Kidney (tissue), 13 donors: ENCODE measurements at regions not wholly inside any gene's neighbourhood (a gene's known extent, or its start where the extent isn't known, plus 50 kb on each side); places are given as distances from the start of the nearest gene placed in this dataset.
"Not testable (repeated sequence)": the region's sequence is repeated elsewhere in the genome, so short reads cannot be mapped to it uniquely, and the experiment has no call there.

Experiments
- DNase-seq, 5 donors: peaks; one replicate each; pipeline ENCODE4 v3.0.0-alpha.2; 2013 to 2020
- FAIRE-seq: peaks from 2 replicates; lab custom pipeline; 2012; peaks lifted over from hg19 to GRCh38; lab: Jason Lieb, UNC
- H3K27ac ChIP-seq, 2 donors: one replicate each; pipeline ENCODE4 v1.7.0; 2013; ENCODE audit warnings: low read depth in 2 of 2, low read length in 2 of 2, inconsistent platforms in 1 of 2
- H3K27me3 ChIP-seq: one replicate; pipeline ENCODE4 v1.7.1; 2013; ENCODE audit warnings: low read length, inconsistent platforms; ENCODE audit not compliant: control insufficient read depth, insufficient read depth
- H3K36me3 ChIP-seq, 3 donors: one replicate each; pipeline versions ENCODE4 v1.7.0 to v1.7.1; 2013; ENCODE audit warnings: low read length in 3 of 3, control low read depth in 1 of 3, inconsistent platforms in 1 of 3; ENCODE audit not compliant: insufficient read depth in 3 of 3, control insufficient read depth in 2 of 3
- H3K4me1 ChIP-seq, 3 donors: one replicate each; pipeline versions ENCODE4 v1.7.0 to v1.7.1; 2013; ENCODE audit warnings: low read length in 3 of 3, inconsistent platforms in 1 of 3, low read depth in 1 of 3; ENCODE audit not compliant: control insufficient read depth in 2 of 3, insufficient read depth in 2 of 3
- H3K4me3 ChIP-seq, 3 donors: one replicate each; pipeline versions ENCODE4 v1.7.0 to v1.8.1; 2013; ENCODE audit warnings: low read length in 3 of 3, control low read depth in 1 of 3, inconsistent platforms in 1 of 3
- H3K9ac ChIP-seq, 3 donors: one replicate each; pipeline versions ENCODE4 v1.7.0 to v1.7.1; 2013; ENCODE audit warnings: low read length in 3 of 3, control low read depth in 1 of 3, inconsistent platforms in 1 of 3
- H3K9me3 ChIP-seq, 3 donors: one replicate each; pipeline versions ENCODE4 v1.7.0 to v1.7.1; 2013; ENCODE audit warnings: low read length in 3 of 3, control low read depth in 1 of 3, inconsistent platforms in 1 of 3; ENCODE audit not compliant: control insufficient read depth in 2 of 3, insufficient read depth in 1 of 3
- intact Hi-C: fragments of 100-400 bp; cut with DNase I; formaldehyde crosslinking; loops from one replicate; pipeline ENCODE4 v1.11.1; 2022
- TF ChIP-seq, protein P1 (sequence below): IDR thresholded peaks from 3 replicates; pipeline ENCODE4 v1.5.1; 2012; ENCODE audit warnings: mild to moderate bottlenecking, moderate library complexity, borderline replicate concordance; ENCODE audit not compliant: insufficient read depth; ENCODE audit errors: extremely low read depth
- donor health status: control.
- donor health status: control.
- donor health status: control.
- donor health status: control.
- donor health status: control.
- donor health status: DM: yes; HTN: yes; CAD: no.
- donor health status: Normal renal cell carcinoma (clear cell type).

DNA sequence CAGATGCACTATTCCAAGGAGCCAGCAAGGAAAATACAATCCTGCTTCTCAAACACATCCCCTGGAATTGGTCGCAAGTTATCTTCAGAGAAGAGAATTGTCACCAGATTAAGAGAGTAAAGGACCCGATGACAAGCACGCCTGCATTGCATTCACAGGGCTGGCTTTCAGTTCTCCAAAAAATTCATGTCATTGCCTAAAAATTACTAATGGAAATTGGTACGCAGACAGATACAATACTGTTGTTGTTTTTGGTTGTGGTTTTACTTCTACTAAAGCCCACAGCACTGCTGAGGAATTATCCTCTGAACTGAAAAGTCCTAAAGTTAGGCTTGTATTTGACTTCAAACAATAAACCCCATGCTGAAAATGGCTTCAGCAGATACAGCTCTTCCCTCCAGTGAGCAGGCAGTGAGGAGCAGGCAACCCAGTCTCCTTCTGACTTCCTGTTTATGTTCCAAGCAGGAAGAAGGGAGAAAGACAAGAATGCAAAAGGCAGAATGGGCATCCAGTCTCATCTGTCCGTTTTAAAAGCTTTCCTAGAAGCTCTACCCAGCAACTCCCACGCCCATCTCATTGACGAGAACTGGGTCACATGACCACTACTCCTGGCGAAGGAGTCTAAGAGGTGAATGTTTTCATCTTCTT lies 80.6 kb upstream of the ZNF366 start:
- H3K4me3 ChIP-seq = no peak overlapping the region
- H3K9me3 ChIP-seq = no peaks in the 10 kb centered on the region
- TF ChIP-seq, protein P1, sequence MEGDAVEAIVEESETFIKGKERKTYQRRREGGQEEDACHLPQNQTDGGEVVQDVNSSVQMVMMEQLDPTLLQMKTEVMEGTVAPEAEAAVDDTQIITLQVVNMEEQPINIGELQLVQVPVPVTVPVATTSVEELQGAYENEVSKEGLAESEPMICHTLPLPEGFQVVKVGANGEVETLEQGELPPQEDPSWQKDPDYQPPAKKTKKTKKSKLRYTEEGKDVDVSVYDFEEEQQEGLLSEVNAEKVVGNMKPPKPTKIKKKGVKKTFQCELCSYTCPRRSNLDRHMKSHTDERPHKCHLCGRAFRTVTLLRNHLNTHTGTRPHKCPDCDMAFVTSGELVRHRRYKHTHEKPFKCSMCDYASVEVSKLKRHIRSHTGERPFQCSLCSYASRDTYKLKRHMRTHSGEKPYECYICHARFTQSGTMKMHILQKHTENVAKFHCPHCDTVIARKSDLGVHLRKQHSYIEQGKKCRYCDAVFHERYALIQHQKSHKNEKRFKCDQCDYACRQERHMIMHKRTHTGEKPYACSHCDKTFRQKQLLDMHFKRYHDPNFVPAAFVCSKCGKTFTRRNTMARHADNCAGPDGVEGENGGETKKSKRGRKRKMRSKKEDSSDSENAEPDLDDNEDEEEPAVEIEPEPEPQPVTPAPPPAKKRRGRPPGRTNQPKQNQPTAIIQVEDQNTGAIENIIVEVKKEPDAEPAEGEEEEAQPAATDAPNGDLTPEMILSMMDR = no peak
- FAIRE-seq (no peak), DNase-seq (peak in 2 of 5 donors; percentile 14 to 34)
- peaks cover 0 to 4% (median 0%) of the 10 kb centered on the region in 3 donors for H3K4me1 ChIP-seq
- intact Hi-C loops = no loop called here
- H3K27ac ChIP-seq = no peak overlapping the region
- no peak overlapping the region for H3K9ac ChIP-seq
- H3K36me3 ChIP-seq = no peaks in the 10 kb centered on the region
- no peaks in the 10 kb centered on the region for H3K27me3 ChIP-seq

DNA sequence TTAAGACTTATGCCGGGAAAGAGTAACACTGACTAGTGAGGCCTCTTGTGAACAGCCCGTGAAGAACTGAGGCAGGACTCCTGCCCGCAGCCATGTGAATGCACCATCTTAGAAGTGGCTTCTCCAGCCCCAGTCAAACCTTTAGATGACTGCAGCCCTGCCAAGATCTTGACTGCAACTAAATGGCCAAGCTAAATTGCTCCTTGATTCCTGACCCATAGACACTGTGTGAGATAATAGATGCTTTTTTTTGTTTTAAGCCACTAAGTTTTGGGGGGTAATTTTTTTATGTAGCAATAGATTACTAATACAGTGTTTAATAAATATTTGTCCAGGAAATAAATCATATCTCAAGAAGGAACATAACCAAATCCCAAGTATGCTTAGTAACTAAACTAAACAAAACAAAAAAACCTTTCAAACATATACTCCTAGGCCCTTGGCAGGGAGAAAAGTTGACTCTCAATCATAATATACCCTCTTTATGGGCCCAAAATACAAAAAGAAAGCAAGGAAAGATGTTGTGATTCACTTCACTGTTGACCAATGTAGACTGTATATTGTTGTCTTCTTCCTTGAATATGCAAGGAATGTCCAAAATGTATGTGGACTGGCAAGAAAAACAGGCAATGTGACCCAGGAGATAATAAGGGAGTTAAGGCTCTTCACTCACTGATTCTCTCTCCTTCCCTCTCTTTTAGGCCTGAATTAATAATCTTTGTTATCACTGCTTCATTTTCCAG lies 79.7 kb upstream of the ZNF366 start:
- Histone ChIP-seq H3K4me3 (no peak overlapping the region), H3K9me3 (no peaks in the 10 kb centered on the region), H3K9ac (no peak overlapping the region), H3K36me3 (no peaks in the 10 kb centered on the region), H3K4me1 (peaks cover 0 to 4% (median 0%) of the 10 kb centered on the region in 3 donors), H3K27me3 (no peaks in the 10 kb centered on the region), H3K27ac (no peak overlapping the region)
- DNase-seq (no peak), FAIRE-seq (no peak)
- intact Hi-C loops = no loop called here
- TF ChIP-seq, protein P1 = no peak

DNA sequence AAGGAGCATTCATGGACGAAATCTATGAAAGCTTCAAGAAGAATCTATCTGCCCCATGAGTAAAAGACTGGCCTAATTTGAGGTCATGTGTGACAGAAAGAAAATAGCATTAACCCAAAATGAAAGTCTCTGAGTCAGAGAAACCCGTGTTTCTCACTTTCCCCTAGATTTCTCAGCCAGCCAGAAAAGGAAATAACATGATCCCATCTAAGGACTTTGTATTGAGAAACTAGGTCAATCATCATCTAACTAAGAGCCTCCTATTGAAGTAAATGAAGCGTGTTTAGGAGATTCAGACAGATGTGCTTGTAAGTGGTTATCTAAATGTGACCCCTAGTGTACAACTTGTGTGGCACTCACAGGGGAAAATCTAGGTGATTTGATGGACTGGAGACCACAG lies 77.3 kb upstream of the ZNF366 start:
- no peaks in the 10 kb centered on the region for H3K9me3 ChIP-seq
- no peaks in the 10 kb centered on the region for H3K36me3 ChIP-seq
- TF ChIP-seq, protein P1 = no peak
- no peak overlapping the region for H3K27ac ChIP-seq
- H3K27me3 ChIP-seq = no peaks in the 10 kb centered on the region
- DNase-seq (peak in 1 of 5 donors; percentile 4), FAIRE-seq (no peak)
- peaks cover 0 to 4% (median 0%) of the 10 kb centered on the region in 3 donors for H3K4me1 ChIP-seq
- no peak overlapping the region for H3K4me3 ChIP-seq
- H3K9ac ChIP-seq = no peak overlapping the region
- intact Hi-C loops = no loop called here

DNA sequence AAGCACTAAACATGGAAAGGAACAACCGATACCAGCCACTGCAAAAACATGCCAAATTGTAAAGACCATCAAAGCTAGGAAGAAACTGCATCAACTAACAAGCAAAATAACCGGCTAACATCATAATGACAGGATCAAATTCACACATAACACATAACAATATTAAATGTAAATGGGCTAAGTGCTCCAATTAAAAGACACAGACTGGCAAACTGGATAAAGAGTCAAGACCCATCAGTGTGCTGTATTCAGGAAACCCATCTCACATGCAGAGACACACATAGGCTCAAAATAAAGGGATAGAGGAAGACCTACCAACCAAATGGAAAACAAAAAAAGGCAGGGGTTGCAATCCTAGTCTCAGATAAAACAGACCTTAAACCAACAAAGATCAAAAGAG lies 72.1 kb upstream of the ZNF366 start:
- H3K27ac ChIP-seq, H3K9ac ChIP-seq, H3K9me3 ChIP-seq, H3K4me1 ChIP-seq, DNase-seq, H3K36me3 ChIP-seq, FAIRE-seq, intact Hi-C loops, H3K27me3 ChIP-seq, H3K4me3 ChIP-seq: not testable (repeated sequence)
